ENCODE measurements at regions not wholly inside any gene's neighbourhood (a gene's known extent, or its start where the extent isn't known, plus 50 kb on each side); places are given as distances from the start of the nearest gene placed in this dataset.

- TF ChIP-seq ZNF280D (tag by site-specific recombination; IDR thresholded peaks at IDR 0.05) (no peak), ZNF677 (tag by site-specific recombination; IDR thresholded peaks at IDR 0.05) (no peak), YY2 (tag by site-specific recombination; IDR thresholded peaks at IDR 0.05) (no peak), ZBTB49 (tag by site-specific recombination; IDR thresholded peaks at IDR 0.05; ENCODE audit: low read depth) (no peak), ZNF140 (tag by site-specific recombination; IDR thresholded peaks at IDR 0.05) (no peak), ZNF776 (tag by site-specific recombination; IDR thresholded peaks at IDR 0.05; ENCODE audit: borderline replicate concordance) (no peak), FEZF1 (tag by site-specific recombination; IDR thresholded peaks at IDR 0.05) (no peak), ZBTB11 (tag by site-specific recombination; conservative IDR thresholded peaks at IDR 0.05; ENCODE audit: low read depth) (no peak), ZNF658 (tag by site-specific recombination; IDR thresholded peaks at IDR 0.05) (no peak)
These were observed 231.3 kb upstream of the CXXC4 start (continued) for GRCh38 chr4:104726002-104726401.

DNA sequence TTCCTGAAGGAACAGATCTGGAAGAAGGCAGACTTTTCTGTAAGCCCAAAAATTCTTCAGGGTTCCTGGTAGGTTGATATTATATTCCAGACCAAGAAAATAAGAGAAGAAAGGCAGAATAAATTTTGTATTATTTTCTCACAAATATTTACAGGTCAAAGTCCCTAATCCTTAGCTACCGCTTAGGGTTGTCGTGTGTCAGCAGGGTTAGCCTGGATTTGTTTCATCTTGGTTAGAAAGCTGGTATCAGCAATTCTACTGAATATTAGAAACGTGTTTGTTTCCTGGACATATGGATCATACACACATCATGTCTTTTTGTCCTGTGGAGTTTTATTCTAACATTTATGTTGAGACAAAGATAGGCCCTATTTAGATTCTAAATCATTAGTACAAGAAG lies 232.9 kb upstream of the CXXC4 start:
- no peaks in the 10 kb centered on the region for H3K9me3 ChIP-seq (ENCODE audit: control insufficient read depth, insufficient read depth, low read depth, low read length)
- no peak overlapping the region for H3K4me3 ChIP-seq (ENCODE audit: low read depth, low read length)
- no peak overlapping the region for H3K27ac ChIP-seq (ENCODE audit: extremely low read depth, low read depth, low read length)
- ChIA-PET CTCF (no interaction called here), POLR2A (no interaction called here)
- no peaks in the 10 kb centered on the region for H3K4me1 ChIP-seq (ENCODE audit: control insufficient read depth, insufficient read depth, low read length)
- no peaks in the 10 kb centered on the region for H3K36me3 ChIP-seq (ENCODE audit: control insufficient read depth in 2 of 2, insufficient read depth in 1 of 2, low read length in 2 of 2)
- TF ChIP-seq PBX3 (CRISPR knock-in tag; IDR thresholded peaks at IDR 0.05) = no peak
- no peak for TF ChIP-seq OSR2 (tag by site-specific recombination; IDR thresholded peaks at IDR 0.05)
- TF ChIP-seq ZNF335 (tag by site-specific recombination; conservative IDR thresholded peaks at IDR 0.05) = no peak
- no peak for TF ChIP-seq ZNF791 (tag by site-specific recombination; IDR thresholded peaks at IDR 0.05)
- no peak for TF ChIP-seq ZNF76 (tag by site-specific recombination; IDR thresholded peaks at IDR 0.05; ENCODE audit: borderline replicate concordance, low read depth)
- no peak for TF ChIP-seq ZNF433 (tag by site-specific recombination; IDR thresholded peaks at IDR 0.05; ENCODE audit: low read depth)
- no peak for TF ChIP-seq BCL6B (tag by site-specific recombination; IDR thresholded peaks at IDR 0.05)
- no peak for TF ChIP-seq SP7 (tag by site-specific recombination; IDR thresholded peaks at IDR 0.05)
- no peak for TF ChIP-seq KLF8 (tag by site-specific recombination; IDR thresholded peaks at IDR 0.05)
- TF ChIP-seq ZNF555 (tag by site-specific recombination; conservative IDR thresholded peaks at IDR 0.05) = no peak
- TF ChIP-seq, protein P1, sequence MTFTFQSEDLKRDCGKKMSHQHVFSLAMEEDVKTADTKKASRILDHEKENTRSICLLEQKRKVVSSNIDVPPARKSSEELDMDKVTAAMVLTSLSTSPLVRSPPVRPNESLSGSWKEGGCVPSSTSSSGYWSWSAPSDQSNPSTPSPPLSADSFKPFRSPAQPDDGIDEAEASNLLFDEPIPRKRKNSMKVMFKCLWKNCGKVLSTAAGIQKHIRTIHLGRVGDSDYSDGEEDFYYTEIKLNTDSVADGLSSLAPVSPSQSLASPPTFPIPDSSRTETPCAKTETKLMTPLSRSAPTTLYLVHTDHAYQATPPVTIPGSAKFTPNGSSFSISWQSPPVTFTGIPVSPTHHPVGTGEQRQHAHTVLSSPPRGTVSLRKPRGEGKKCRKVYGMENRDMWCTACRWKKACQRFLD (tag by site-specific recombination; IDR thresholded peaks at IDR 0.05) = no peak
- no peak for TF ChIP-seq ZNF148 (tag by site-specific recombination; IDR thresholded peaks at IDR 0.05; ENCODE audit: borderline replicate concordance)

Measured in HEK293 (cell line).